Spleen (tissue), 7 donors: ENCODE measurements at regions not wholly inside any gene's neighbourhood (a gene's known extent, or its start where the extent isn't known, plus 50 kb on each side); places are given as distances from the start of the nearest gene placed in this dataset.
"Not testable (repeated sequence)": the region's sequence is repeated elsewhere in the genome, so short reads cannot be mapped to it uniquely, and the experiment has no call there.

ENCODE experiments used
- POLR2A ChIP-seq, 3 donors: fragments of 450-650 bp; IDR thresholded peaks; one replicate each; pipeline ENCODE4 v1.5.1; 2017; ENCODE audit warnings: antibody characterized with exemption in 3 of 3, mild to moderate bottlenecking in 1 of 3
- POLR2AphosphoS5 ChIP-seq, 3 donors: sonication (generic); formaldehyde crosslinking; IDR thresholded peaks; one replicate each; pipeline ENCODE4 v1.5.1; 2017; ENCODE audit warnings: antibody characterized with exemption in 3 of 3
- TF ChIP-seq, protein P1 (sequence below), 11 experiments: fragments of 200-600 bp in 7 of 11; fragments of 450-650 bp in 4 of 11; sonication (generic) in 4 of 11; IDR thresholded peaks in 8 of 11; conservative IDR thresholded peaks in 3 of 11; 1 replicate in 7 of 11; 2 replicates in 4 of 11; pipeline versions ENCODE4 v1.4.0 to v1.8.0; 2016 to 2021; ENCODE audit warnings: antibody characterized with exemption in 11 of 11, inconsistent platforms in 4 of 11, mild to moderate bottlenecking in 1 of 11
- donor health status: DM: no; HTN: no; CAD: no; lungs with moderate emphysema.
- donor health status: DM: no; HTN: no; CAD: no.
- donor health status: DM: no; HTN: no; CAD: no.

GRCh38 chr6:131478740-131479211 is 94.2 kb upstream of the ARG1 start:
- not testable (repeated sequence) for TF ChIP-seq POLR2AphosphoS5, POLR2A (IDR thresholded peaks at IDR 0.05)
- TF ChIP-seq, protein P1, sequence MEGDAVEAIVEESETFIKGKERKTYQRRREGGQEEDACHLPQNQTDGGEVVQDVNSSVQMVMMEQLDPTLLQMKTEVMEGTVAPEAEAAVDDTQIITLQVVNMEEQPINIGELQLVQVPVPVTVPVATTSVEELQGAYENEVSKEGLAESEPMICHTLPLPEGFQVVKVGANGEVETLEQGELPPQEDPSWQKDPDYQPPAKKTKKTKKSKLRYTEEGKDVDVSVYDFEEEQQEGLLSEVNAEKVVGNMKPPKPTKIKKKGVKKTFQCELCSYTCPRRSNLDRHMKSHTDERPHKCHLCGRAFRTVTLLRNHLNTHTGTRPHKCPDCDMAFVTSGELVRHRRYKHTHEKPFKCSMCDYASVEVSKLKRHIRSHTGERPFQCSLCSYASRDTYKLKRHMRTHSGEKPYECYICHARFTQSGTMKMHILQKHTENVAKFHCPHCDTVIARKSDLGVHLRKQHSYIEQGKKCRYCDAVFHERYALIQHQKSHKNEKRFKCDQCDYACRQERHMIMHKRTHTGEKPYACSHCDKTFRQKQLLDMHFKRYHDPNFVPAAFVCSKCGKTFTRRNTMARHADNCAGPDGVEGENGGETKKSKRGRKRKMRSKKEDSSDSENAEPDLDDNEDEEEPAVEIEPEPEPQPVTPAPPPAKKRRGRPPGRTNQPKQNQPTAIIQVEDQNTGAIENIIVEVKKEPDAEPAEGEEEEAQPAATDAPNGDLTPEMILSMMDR (IDR thresholded peaks at IDR 0.05 in 8 of 11, conservative IDR thresholded peaks at IDR 0.05 in 3 of 11): not testable (repeated sequence)
